ENCODE measurements at regions not wholly inside any gene's neighbourhood (a gene's known extent, or its start where the extent isn't known, plus 50 kb on each side); places are given as distances from the start of the nearest gene placed in this dataset.

- ChIA-PET POLR2A (no interaction called here), CTCF (interaction anchor here (1.1 to 3.1 kb wide), 2 partner anchors 14 to 17 kb away, joined by 3 to 11 read pairs; no protein-coding TSS in a partner anchor)
- TF ChIP-seq ZNF670 (tag by site-specific recombination; IDR thresholded peaks at IDR 0.05; ENCODE audit: low read depth) (no peak), ZNF16 (tag by site-specific recombination; IDR thresholded peaks at IDR 0.05; ENCODE audit: low read depth) (no peak), ZNF596 (tag by site-specific recombination; IDR thresholded peaks at IDR 0.05) (no peak), ZIC2 (tag by site-specific recombination; IDR thresholded peaks at IDR 0.05) (no peak), YY1 (tag by site-specific recombination; IDR thresholded peaks at IDR 0.05) (no peak), ZNF114 (tag by site-specific recombination; IDR thresholded peaks at IDR 0.05) (no peak), ZNF324 (tag by site-specific recombination; IDR thresholded peaks at IDR 0.05) (no peak), EGR2 (tag by site-specific recombination; IDR thresholded peaks at IDR 0.05; ENCODE audit: low read depth) (no peak), KLF9 (tag by site-specific recombination; IDR thresholded peaks at IDR 0.05; ENCODE audit: low read depth) (no peak), ZSCAN23 (tag by site-specific recombination; IDR thresholded peaks at IDR 0.05) (no peak), ZNF221 (tag by site-specific recombination; IDR thresholded peaks at IDR 0.05; ENCODE audit: borderline replicate concordance) (no peak)
- TF ChIP-seq, protein P1, sequence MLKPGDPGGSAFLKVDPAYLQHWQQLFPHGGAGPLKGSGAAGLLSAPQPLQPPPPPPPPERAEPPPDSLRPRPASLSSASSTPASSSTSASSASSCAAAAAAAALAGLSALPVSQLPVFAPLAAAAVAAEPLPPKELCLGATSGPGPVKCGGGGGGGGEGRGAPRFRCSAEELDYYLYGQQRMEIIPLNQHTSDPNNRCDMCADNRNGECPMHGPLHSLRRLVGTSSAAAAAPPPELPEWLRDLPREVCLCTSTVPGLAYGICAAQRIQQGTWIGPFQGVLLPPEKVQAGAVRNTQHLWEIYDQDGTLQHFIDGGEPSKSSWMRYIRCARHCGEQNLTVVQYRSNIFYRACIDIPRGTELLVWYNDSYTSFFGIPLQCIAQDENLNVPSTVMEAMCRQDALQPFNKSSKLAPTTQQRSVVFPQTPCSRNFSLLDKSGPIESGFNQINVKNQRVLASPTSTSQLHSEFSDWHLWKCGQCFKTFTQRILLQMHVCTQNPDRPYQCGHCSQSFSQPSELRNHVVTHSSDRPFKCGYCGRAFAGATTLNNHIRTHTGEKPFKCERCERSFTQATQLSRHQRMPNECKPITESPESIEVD (tag by site-specific recombination; IDR thresholded peaks at IDR 0.05): no peak
- TF ChIP-seq, protein P2, sequence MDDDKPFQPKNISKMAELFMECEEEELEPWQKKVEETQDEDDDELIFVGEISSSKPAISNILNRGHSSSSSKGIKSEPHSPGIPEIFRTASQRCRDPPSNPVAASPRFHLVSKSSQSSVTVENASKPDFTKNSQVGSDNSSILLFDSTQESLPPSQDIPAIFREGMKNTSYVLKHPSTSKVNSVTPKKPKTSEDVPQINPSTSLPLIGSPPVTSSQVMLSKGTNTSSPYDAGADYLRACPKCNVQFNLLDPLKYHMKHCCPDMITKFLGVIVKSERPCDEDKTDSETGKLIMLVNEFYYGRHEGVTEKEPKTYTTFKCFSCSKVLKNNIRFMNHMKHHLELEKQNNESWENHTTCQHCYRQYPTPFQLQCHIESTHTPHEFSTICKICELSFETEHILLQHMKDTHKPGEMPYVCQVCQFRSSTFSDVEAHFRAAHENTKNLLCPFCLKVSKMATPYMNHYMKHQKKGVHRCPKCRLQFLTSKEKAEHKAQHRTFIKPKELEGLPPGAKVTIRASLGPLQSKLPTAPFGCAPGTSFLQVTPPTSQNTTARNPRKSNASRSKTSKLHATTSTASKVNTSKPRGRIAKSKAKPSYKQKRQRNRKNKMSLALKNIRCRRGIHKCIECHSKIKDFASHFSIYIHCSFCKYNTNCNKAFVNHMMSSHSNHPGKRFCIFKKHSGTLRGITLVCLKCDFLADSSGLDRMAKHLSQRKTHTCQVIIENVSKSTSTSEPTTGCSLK (tag by site-specific recombination; IDR thresholded peaks at IDR 0.05): no peak
- Histone ChIP-seq H3K9me3 (ENCODE audit: control insufficient read depth, insufficient read depth, low read depth, low read length) (no peaks in the 10 kb centered on the region), H3K4me3 (ENCODE audit: low read depth, low read length) (no peak overlapping the region), H3K27ac (ENCODE audit: extremely low read depth, low read depth, low read length) (no peak overlapping the region), H3K36me3 (ENCODE audit: control insufficient read depth in 2 of 2, insufficient read depth in 1 of 2, low read length in 2 of 2) (no peaks in the 10 kb centered on the region), H3K4me1 (ENCODE audit: control insufficient read depth, insufficient read depth, low read length) (no peaks in the 10 kb centered on the region)
These were observed 268.2 kb downstream of the CCSER2 start for GRCh38 chr10:84596585-84596984.

DNA sequence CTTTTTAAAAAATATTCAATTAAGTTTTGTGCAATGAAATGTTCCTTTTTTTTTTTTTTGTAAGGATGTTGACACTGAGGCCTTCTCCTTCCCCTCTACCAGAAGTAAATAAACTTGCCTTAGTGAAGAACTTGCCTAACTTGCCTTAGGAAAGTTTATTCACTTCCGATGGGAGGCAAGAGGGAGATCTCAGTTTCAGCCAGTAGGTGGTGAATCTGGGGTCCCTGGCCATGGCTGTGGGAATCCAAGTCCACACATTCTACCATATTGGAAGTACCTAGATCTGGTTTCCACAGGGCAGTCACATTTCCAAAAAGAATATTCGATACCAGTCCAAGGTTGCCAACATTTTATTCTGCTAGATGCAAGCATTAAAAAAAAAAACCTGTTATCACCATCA is 270.9 kb downstream of the CCSER2 start:
- POLR2A ChIA-PET: no interaction called here
- no peak overlapping the region for H3K27ac ChIP-seq (ENCODE audit: extremely low read depth, low read depth, low read length)
- H3K36me3 ChIP-seq (ENCODE audit: control insufficient read depth in 2 of 2, insufficient read depth in 1 of 2, low read length in 2 of 2): no peaks in the 10 kb centered on the region
- CTCF ChIA-PET: no interaction called here
- no peaks in the 10 kb centered on the region for H3K9me3 ChIP-seq (ENCODE audit: control insufficient read depth, insufficient read depth, low read depth, low read length)
- no peak for TF ChIP-seq ZNF560 (tag by site-specific recombination; IDR thresholded peaks at IDR 0.05; ENCODE audit: borderline replicate concordance)
- no peak overlapping the region for H3K4me3 ChIP-seq (ENCODE audit: low read depth, low read length)
- no peaks in the 10 kb centered on the region for H3K4me1 ChIP-seq (ENCODE audit: control insufficient read depth, insufficient read depth, low read length)

DNA sequence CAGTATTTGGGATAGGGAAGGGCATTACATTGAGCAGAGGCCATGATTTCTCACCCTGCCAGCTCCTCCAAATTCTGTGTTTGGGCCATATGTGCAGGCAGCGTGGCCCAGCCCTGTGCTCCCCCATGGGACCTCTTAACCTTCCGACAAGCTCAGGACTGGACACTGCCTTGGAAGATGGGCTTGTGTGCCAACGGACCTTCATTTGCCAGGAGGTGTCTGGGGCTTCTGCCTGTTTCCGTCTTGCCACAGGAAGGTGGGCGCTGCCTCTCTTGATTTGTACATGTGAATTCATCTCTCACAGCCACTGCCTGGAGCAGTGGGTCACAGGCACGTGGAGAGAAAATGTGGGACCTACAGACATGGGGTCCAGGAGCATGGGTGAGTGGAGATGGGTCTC is 272.6 kb downstream of the CCSER2 start:
- no peaks in the 10 kb centered on the region for H3K36me3 ChIP-seq (ENCODE audit: control insufficient read depth in 2 of 2, insufficient read depth in 1 of 2, low read length in 2 of 2)
- H3K4me3 ChIP-seq (ENCODE audit: low read depth, low read length): no peak overlapping the region
- no peaks in the 10 kb centered on the region for H3K4me1 ChIP-seq (ENCODE audit: control insufficient read depth, insufficient read depth, low read length)
- H3K9me3 ChIP-seq (ENCODE audit: control insufficient read depth, insufficient read depth, low read depth, low read length): no peaks in the 10 kb centered on the region
- no peak overlapping the region for H3K27ac ChIP-seq (ENCODE audit: extremely low read depth, low read depth, low read length)
- ChIA-PET CTCF (interaction anchor here (0.8 to 1.0 kb wide), 3 partner anchors 8 to 59 kb away, joined by 3 to 5 read pairs (median 3); no protein-coding TSS in a partner anchor), POLR2A (no interaction called here)
- no peak for TF ChIP-seq HOXD13 (CRISPR knock-in tag; IDR thresholded peaks at IDR 0.05; ENCODE audit: borderline replicate concordance)
- no peak for TF ChIP-seq ZNF654 (tag by site-specific recombination; IDR thresholded peaks at IDR 0.05; ENCODE audit: low read depth)
- TF ChIP-seq, protein P3, sequence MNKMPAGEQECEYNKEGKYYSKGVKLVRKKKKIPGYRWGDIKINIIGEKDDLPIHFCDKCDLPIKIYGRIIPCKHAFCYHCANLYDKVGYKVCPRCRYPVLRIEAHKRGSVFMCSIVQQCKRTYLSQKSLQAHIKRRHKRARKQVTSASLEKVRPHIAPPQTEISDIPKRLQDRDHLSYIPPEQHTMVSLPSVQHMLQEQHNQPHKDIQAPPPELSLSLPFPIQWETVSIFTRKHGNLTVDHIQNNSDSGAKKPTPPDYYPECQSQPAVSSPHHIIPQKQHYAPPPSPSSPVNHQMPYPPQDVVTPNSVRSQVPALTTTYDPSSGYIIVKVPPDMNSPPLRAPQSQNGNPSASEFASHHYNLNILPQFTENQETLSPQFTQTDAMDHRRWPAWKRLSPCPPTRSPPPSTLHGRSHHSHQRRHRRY (tag by site-specific recombination; IDR thresholded peaks at IDR 0.05): no peak
- TF ChIP-seq, protein P4, sequence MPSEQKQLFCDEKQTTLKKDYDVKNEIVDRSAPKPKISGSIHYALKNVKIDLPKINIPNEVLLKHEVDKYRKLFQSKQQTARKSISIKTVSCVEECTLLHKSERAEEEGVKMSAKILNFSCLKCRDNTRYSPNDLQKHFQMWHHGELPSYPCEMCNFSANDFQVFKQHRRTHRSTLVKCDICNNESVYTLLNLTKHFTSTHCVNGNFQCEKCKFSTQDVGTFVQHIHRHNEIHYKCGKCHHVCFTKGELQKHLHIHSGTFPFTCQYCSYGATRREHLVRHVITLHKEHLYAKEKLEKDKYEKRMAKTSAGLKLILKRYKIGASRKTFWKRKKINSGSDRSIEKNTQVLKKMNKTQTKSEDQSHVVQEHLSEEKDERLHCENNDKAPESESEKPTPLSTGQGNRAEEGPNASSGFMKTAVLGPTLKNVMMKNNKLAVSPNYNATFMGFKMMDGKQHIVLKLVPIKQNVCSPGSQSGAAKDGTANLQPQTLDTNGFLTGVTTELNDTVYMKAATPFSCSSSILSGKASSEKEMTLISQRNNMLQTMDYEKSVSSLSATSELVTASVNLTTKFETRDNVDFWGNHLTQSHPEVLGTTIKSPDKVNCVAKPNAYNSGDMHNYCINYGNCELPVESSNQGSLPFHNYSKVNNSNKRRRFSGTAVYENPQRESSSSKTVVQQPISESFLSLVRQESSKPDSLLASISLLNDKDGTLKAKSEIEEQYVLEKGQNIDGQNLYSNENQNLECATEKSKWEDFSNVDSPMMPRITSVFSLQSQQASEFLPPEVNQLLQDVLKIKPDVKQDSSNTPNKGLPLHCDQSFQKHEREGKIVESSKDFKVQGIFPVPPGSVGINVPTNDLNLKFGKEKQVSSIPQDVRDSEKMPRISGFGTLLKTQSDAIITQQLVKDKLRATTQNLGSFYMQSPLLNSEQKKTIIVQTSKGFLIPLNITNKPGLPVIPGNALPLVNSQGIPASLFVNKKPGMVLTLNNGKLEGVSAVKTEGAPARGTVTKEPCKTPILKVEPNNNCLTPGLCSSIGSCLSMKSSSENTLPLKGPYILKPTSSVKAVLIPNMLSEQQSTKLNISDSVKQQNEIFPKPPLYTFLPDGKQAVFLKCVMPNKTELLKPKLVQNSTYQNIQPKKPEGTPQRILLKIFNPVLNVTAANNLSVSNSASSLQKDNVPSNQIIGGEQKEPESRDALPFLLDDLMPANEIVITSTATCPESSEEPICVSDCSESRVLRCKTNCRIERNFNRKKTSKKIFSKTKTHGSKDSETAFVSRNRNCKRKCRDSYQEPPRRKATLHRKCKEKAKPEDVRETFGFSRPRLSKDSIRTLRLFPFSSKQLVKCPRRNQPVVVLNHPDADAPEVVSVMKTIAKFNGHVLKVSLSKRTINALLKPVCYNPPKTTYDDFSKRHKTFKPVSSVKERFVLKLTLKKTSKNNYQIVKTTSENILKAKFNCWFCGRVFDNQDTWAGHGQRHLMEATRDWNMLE (tag by site-specific recombination; conservative IDR thresholded peaks at IDR 0.05; ENCODE audit: low read depth): no peak
- no peak for TF ChIP-seq TRIM28 (IDR thresholded peaks at IDR 0.05; ENCODE audit: borderline replicate concordance, low read length)
- no peak for TF ChIP-seq ZNF175 (tag by site-specific recombination; IDR thresholded peaks at IDR 0.05)
- TF ChIP-seq ZNF394 (tag by site-specific recombination; IDR thresholded peaks at IDR 0.05; ENCODE audit: borderline replicate concordance): no peak
- no peak for TF ChIP-seq ZNF529 (tag by site-specific recombination; IDR thresholded peaks at IDR 0.05; ENCODE audit: insufficient replicate concordance)
- no peak for TF ChIP-seq ZNF791 (tag by site-specific recombination; IDR thresholded peaks at IDR 0.05)
